Activated T-helper 2 cell treated with anti-CD3 and anti-CD28 coated beads, Interferon-gamma antibody, Interleukin-2, Interleukin-4, amounts not matched to agents 10 μg/mL and 5 μg/mL and 100 μg/mL, durations not matched to agents 14 hours and 24 hours and 36 hours (primary cell): ENCODE measurements at regions not wholly inside any gene's neighbourhood (a gene's known extent, or its start where the extent isn't known, plus 50 kb on each side); places are given as distances from the start of the nearest gene placed in this dataset.

Experiments used
- DNase-seq: peaks from one replicate; pipeline ENCODE4 v3.0.0; 2021; ENCODE audit warnings: low spot score
- H3K27ac Mint-ChIP-seq: one replicate; pipeline ENCODE4 v1.8.0; 2021; ENCODE audit warnings: mixed read lengths
- H3K27me3 Mint-ChIP-seq: one replicate; pipeline ENCODE4 v1.8.0; 2021; ENCODE audit warnings: low read depth, mixed read lengths
- H3K36me3 Mint-ChIP-seq: one replicate; pipeline ENCODE4 v1.8.0; 2021; ENCODE audit warnings: low read depth, mixed read lengths
- H3K4me1 Mint-ChIP-seq: one replicate; pipeline ENCODE4 v1.8.0; 2021; ENCODE audit warnings: low read depth, mixed read lengths
- H3K4me3 Mint-ChIP-seq: one replicate; pipeline ENCODE4 v1.8.0; 2021; ENCODE audit warnings: low read depth, mild to moderate bottlenecking, moderate library complexity, mixed read lengths
- H3K9me3 Mint-ChIP-seq: one replicate; pipeline ENCODE4 v1.8.0; 2021; ENCODE audit warnings: mixed read lengths
- intact Hi-C: fragments of 100-400 bp; cut with micrococcal nuclease; formaldehyde crosslinking; loops from one replicate; pipeline ENCODE4 v1.15.1; 2023

- no peaks in the 10 kb centered on the region for H3K4me1 Mint-ChIP-seq
These were observed 255.1 kb upstream of the KCNIP4 start for GRCh38 chr4:22203711-22204011.

DNA sequence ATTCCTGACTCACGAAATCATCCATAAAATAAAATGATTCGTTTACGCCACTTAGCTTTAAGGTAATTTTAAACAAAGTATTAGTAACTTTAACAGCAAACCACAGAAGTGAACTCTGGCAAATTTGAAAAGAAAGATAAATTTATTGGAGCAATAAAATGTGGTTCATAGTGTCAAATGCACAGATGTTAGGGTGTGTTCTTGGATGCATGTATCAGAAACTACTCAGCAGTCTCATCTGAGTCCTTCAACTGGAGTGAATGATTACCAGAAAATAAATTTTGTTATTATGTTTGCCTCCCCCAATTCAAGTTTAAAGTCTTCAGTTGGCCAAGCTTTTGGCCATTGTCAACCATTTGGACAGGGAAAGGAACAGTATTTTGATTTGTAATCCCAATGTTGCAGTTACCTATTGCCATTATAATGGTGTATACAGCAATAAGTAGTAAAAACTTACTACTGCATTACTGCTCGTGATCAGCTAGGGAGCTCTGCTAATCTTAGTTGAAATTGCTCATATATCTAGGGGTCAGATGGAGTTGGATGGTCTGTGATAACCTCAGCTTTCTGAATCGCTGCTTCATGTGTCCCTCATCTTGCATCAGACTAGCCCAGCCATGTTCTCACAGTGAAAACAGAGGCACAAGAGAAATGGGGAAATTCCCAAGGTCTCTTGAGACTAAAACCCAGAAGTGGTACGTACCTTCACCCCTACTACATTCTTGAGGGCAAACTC, 254.6 kb upstream of the KCNIP4 start:
- Mint-ChIP-seq H3K27ac (no peak overlapping the region), H3K9me3 (no peaks in the 10 kb centered on the region), H3K4me3 (no peak overlapping the region), H3K4me1 (no peaks in the 10 kb centered on the region), H3K27me3 (no peaks in the 10 kb centered on the region), H3K36me3 (no peaks in the 10 kb centered on the region)
- no peak for DNase-seq
- intact Hi-C loops = no loop called here

More at GRCh38 chr4:22203711-22204011, 255.1 kb upstream of the KCNIP4 start:
- intact Hi-C loops = no loop called here
- Mint-ChIP-seq H3K27ac (no peak overlapping the region), H3K9me3 (no peaks in the 10 kb centered on the region), H3K36me3 (no peaks in the 10 kb centered on the region), H3K4me3 (no peak overlapping the region), H3K27me3 (no peaks in the 10 kb centered on the region)
- DNase-seq = no peak

- no peaks in the 10 kb centered on the region for H3K4me1 Mint-ChIP-seq
- H3K9me3 Mint-ChIP-seq = no peaks in the 10 kb centered on the region
- intact Hi-C loops = no loop called here
- no peak overlapping the region for H3K27ac Mint-ChIP-seq
- no peaks in the 10 kb centered on the region for H3K27me3 Mint-ChIP-seq
- no peak for DNase-seq
- H3K4me3 Mint-ChIP-seq = no peak overlapping the region
- H3K36me3 Mint-ChIP-seq = no peaks in the 10 kb centered on the region
These were observed 253.8 kb upstream of the KCNIP4 start for GRCh38 chr4:22202246-22202974.

- H3K27me3 Mint-ChIP-seq = no peaks in the 10 kb centered on the region
These were observed 252.7 kb upstream of the KCNIP4 start for GRCh38 chr4:22201256-22201655.

DNA sequence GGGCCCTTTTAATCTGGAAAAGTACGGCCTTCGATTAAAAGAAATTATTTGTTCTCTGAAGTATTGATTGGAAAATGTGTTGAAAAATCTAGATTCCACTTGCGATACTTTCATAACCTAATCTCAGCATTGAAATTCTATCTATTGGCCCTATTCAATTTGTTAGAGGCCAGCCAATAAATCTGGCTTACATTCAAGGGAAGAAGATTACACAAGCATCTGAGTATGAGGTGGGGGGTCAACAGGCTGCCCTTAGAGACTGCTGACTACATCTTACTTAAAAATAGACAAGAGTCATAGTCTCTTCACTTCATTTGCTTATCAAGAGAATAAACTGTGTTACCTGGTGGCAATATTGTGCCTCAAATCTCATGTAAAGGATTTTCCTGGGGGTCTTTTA, 248.0 kb upstream of the KCNIP4 start:
- Mint-ChIP-seq H3K4me3 (no peak overlapping the region), H3K27ac (no peak overlapping the region), H3K36me3 (no peaks in the 10 kb centered on the region), H3K27me3 (no peaks in the 10 kb centered on the region), H3K4me1 (no peaks in the 10 kb centered on the region), H3K9me3 (no peaks in the 10 kb centered on the region)
- DNase-seq = no peak
- intact Hi-C loops = no loop called here

More at GRCh38 chr4:22201256-22201655, 252.7 kb upstream of the KCNIP4 start:
- Mint-ChIP-seq H3K36me3 (no peaks in the 10 kb centered on the region), H3K4me3 (no peak overlapping the region), H3K4me1 (no peaks in the 10 kb centered on the region), H3K9me3 (no peaks in the 10 kb centered on the region), H3K27ac (no peak overlapping the region)
- no peak for DNase-seq
- intact Hi-C loops = no loop called here

- Mint-ChIP-seq H3K27ac (no peak overlapping the region), H3K27me3 (no peaks in the 10 kb centered on the region), H3K9me3 (no peaks in the 10 kb centered on the region), H3K36me3 (no peaks in the 10 kb centered on the region), H3K4me1 (no peaks in the 10 kb centered on the region), H3K4me3 (no peak overlapping the region)
- no peak for DNase-seq
- intact Hi-C loops = no loop called here
These were observed 243.5 kb upstream of the KCNIP4 start for GRCh38 chr4:22192084-22192511.

DNA sequence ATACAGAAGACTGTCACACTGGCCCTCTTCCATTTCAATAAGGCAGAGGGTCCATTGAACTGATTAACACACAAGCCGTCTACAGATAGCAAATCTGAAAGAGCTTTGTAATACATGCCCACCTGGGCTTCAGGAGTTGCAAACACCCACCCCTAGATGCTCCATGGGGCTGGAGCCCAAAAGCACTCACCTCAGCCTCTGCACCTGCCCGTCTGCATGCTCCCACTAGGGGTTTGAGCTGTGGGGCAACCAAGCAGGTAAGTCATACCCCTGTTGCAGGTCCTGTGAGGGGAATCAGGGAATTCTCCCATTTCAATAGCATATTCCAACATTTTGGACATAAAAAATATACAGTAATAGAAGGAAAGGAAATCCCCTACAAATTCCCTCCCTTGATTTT, 243.0 kb upstream of the KCNIP4 start:
- Mint-ChIP-seq H3K4me3 (no peak overlapping the region), H3K9me3 (no peaks in the 10 kb centered on the region), H3K4me1 (no peaks in the 10 kb centered on the region), H3K27ac (no peak overlapping the region), H3K36me3 (no peaks in the 10 kb centered on the region), H3K27me3 (no peaks in the 10 kb centered on the region)
- no peak for DNase-seq
- intact Hi-C loops = no loop called here

DNA sequence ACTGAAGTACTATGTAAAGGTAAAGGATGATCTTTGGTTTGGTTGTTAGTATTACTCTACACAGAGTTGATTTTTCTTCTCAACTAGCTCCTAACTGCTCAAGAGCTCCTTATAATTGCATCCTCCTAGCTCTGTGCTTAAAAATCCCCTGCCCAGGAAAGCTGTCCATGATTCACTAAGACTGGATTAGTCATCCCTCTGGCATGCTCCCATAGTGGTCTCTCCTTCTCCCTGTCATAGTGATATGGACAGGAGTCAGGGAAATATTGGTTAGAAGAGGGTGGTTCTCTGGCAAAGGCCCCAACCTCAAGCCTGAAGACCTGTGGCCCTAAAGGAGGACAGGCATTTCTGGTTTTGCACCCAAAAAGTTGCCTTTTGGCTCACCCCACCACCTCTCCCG, 242.3 kb upstream of the KCNIP4 start:
- no peak overlapping the region for H3K27ac Mint-ChIP-seq
- no peak for DNase-seq
- H3K36me3 Mint-ChIP-seq = no peaks in the 10 kb centered on the region
- no peaks in the 10 kb centered on the region for H3K27me3 Mint-ChIP-seq
- H3K4me3 Mint-ChIP-seq = no peak overlapping the region
- no peaks in the 10 kb centered on the region for H3K9me3 Mint-ChIP-seq
- H3K4me1 Mint-ChIP-seq = no peaks in the 10 kb centered on the region
- intact Hi-C loops = no loop called here

GRCh38 chr4:22187203-22187820, 238.7 kb upstream of the KCNIP4 start:
- H3K27ac Mint-ChIP-seq = no peak overlapping the region
- no peak for DNase-seq
- H3K4me1 Mint-ChIP-seq = no peaks in the 10 kb centered on the region
- intact Hi-C loops = no loop called here
- no peak overlapping the region for H3K4me3 Mint-ChIP-seq
- H3K9me3 Mint-ChIP-seq = no peaks in the 10 kb centered on the region
- H3K27me3 Mint-ChIP-seq = no peaks in the 10 kb centered on the region
- no peaks in the 10 kb centered on the region for H3K36me3 Mint-ChIP-seq

DNA sequence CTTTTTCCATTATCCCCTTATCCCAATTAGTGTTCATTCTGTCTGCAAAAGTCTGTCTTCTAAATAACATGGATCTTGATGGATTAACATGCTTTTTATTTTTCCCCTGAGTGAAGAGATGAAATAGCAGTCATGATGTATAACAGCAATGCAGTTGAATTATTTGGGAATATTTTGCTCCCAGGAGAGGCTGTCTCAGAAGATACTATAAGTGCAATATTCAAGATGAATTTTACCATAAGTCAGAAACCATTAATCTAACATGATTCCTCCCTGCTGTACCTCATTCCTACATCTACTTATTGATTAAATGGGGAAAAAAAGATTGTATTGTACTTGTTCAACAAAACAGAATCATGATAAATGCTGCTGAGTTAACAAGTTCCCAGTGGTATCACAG, 233.2 kb upstream of the KCNIP4 start:
- intact Hi-C loops = no loop called here
- Mint-ChIP-seq H3K9me3 (no peaks in the 10 kb centered on the region), H3K27me3 (no peaks in the 10 kb centered on the region), H3K27ac (no peak overlapping the region), H3K4me1 (peaks cover 2% of the 10 kb centered on the region), H3K4me3 (no peak overlapping the region), H3K36me3 (no peaks in the 10 kb centered on the region)
- DNase-seq = no peak

DNA sequence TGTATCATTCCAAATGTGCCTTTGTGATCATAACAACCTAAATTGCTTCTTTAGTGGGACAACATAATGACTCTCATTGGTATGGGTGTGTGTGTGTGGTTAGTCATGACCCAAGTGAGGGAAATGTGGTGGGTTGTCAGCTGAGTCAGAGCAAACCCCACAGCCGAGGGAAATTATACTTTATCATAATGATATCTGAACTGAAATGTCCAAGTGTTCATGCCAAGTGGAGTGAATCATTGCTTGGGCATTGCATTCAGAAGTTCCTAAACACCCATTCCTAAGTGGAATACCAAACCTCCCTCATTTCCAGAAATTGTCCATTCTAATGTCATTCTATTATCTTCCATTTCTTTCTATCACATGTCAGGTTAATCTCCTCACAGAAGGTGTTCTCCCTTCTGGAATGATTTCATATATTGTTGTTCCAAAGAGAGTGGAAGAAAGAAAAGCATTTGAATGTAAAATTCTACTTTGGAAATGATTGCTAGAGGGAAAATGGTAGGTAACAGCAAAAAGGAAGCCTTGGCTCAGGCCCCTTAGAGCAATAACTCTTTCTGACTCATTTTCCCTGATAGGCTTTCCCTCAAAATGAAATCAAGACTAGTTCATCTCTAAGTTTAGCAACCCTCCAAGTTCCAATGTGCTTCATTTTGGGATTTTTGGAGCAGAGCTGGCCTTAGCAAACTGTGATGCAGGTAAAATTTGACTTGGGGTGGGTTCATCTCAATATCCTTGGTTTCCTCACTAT, 230.7 kb upstream of the KCNIP4 start:
- Mint-ChIP-seq H3K27ac (no peak overlapping the region), H3K27me3 (no peaks in the 10 kb centered on the region), H3K4me1 (peaks cover 2% of the 10 kb centered on the region), H3K9me3 (no peaks in the 10 kb centered on the region), H3K36me3 (no peaks in the 10 kb centered on the region), H3K4me3 (no peak overlapping the region)
- intact Hi-C loops = no loop called here
- DNase-seq = no peak

GRCh38 chr4:22174640-22175039, 226.1 kb upstream of the KCNIP4 start:
- no peak overlapping the region for H3K27ac Mint-ChIP-seq
- H3K4me3 Mint-ChIP-seq = no peak overlapping the region
- peaks cover 2% of the 10 kb centered on the region for H3K4me1 Mint-ChIP-seq
- no peaks in the 10 kb centered on the region for H3K27me3 Mint-ChIP-seq
- no peak for DNase-seq
- intact Hi-C loops = no loop called here
- no peaks in the 10 kb centered on the region for H3K36me3 Mint-ChIP-seq
- H3K9me3 Mint-ChIP-seq = no peaks in the 10 kb centered on the region

GRCh38 chr4:22170353-22170752, 221.8 kb upstream of the KCNIP4 start:
- H3K4me1 Mint-ChIP-seq = no peaks in the 10 kb centered on the region
- DNase-seq = no peak
- intact Hi-C loops = no loop called here
- H3K9me3 Mint-ChIP-seq = no peaks in the 10 kb centered on the region
- H3K4me3 Mint-ChIP-seq = no peak overlapping the region
- no peaks in the 10 kb centered on the region for H3K27me3 Mint-ChIP-seq
- no peak overlapping the region for H3K27ac Mint-ChIP-seq
- H3K36me3 Mint-ChIP-seq = no peaks in the 10 kb centered on the region
